H4 (cell line): ENCODE measurements at regions not wholly inside any gene's neighbourhood (a gene's known extent, or its start where the extent isn't known, plus 50 kb on each side); places are given as distances from the start of the nearest gene placed in this dataset.

Source experiments
- DNase-seq: peaks from one replicate; pipeline ENCODE4 v3.0.0-alpha.2; 2015; ENCODE audit warnings: low spot score

- no peak for DNase-seq
These were observed 1696.0 kb upstream of the WWC1 start for GRCh38 chr5:166595274-166595951.

DNA sequence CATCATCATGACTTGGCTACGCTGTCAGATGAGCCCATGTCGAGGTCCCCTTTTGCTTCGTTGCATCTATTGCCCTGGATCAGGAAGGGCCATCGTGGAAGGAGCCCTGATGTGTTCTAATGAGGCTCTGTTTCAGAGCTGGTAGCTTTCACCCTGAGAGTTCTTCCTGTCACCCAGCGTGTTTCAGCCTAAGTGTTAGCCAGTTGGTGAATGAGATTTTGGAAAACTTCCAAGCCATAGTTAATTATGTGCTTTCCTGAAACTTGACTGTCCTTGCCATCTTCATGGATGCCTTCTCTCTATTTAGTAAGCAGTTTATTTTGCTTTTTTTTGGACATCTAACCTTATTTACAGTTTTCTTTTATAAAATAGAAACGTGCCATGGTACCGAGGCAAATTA lies 1695.4 kb upstream of the WWC1 start:
- DNase-seq, result no peak

GRCh38 chr5:166602271-166602670 lies 1689.2 kb upstream of the WWC1 start:
- no peak for DNase-seq

- DNase-seq, result no peak
These were observed 1673.9 kb upstream of the WWC1 start for GRCh38 chr5:166617507-166617906.

- no peak for DNase-seq
These were observed 1672.9 kb upstream of the WWC1 start for GRCh38 chr5:166618526-166618925.

DNA sequence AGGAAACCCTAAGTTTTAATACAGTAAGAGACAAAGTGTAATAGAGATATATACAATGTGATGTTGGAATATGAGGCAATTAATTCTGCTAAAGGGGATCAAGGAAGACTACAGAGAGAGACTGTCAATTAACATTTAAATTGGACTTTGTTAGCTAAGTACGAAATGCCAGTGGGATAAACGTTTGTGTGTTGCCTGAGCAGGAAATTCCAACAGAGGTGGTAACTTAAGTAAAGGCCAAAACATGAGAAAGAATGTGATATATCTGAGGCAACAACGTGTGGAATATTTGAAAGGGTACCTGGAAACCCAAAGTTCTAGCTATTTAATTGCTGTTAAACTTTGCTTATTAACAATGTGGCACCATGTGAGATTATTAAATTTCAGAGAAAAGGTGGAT lies 1666.9 kb upstream of the WWC1 start:
- DNase-seq, result no peak

GRCh38 chr5:166625210-166625865 lies 1666.1 kb upstream of the WWC1 start:
- DNase-seq, result no peak

GRCh38 chr5:166637295-166637694 lies 1654.2 kb upstream of the WWC1 start:
- DNase-seq, result no peak

- no peak for DNase-seq
These were observed 1652.3 kb upstream of the WWC1 start for GRCh38 chr5:166639151-166639550.

GRCh38 chr5:166640136-166640535 lies 1651.3 kb upstream of the WWC1 start:
- peak; percentile 42 for DNase-seq

- no peak for DNase-seq
These were observed 1642.7 kb upstream of the WWC1 start for GRCh38 chr5:166648736-166649135.

DNA sequence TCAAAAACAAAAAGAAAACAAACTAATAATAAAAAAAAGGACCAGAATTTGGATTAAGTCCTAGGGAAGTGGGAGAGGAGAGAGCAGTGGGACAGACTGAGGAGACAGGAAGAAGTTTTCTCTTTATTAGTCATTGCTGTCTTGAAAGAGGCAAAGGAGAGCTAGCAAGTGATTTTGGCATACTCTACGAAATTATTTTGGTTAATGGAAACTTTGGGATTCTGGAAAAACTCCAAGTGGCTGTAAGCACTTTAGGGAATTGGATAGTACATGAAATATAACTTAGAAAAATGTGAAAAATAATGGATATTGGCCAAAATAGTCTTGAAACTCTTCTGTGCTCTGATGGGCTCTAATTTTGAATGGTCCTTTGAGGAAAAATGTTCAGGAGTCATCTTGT lies 1641.8 kb upstream of the WWC1 start:
- no peak for DNase-seq

DNA sequence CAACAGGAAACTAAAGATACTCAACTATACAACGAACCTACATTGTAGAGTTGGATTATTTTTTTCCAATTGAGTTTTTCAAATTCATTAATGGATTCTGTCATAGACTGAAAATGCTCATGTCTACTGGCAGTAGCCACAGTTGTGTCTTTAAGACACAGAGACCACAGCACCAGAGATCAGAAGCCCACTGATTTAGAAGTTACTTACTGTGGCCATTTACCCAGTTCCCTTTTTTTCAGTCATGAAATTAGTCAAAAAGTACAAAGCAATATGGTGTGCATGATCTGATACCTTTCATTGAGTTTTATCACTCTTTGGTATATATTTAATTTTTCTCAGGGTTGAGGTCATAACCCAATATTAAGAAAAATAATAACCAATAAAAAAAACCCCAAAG lies 1640.2 kb upstream of the WWC1 start:
- no peak for DNase-seq

DNA sequence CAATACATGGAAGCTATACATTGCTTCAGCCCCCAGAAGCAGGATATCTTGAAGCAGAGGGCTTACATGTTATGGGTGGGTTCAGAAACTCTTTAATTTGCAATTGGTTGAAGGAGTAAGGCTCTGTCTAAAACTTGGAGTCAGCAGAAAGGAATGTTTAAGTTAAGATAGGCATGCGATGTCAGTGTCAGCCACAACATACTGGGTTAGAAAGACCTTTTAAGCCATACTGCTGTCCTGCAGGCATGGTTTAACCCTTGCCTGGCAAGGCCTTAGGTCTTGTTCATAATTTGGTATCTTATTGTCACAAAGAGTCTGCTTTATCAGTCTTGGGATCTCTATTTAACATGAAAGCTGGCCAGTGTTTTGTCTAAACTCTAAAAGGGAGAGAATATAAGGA lies 1619.6 kb upstream of the WWC1 start:
- no peak for DNase-seq

- DNase-seq, result no peak
These were observed 1619.0 kb upstream of the WWC1 start for GRCh38 chr5:166672431-166672830.

- no peak for DNase-seq
These were observed 1613.6 kb upstream of the WWC1 start for GRCh38 chr5:166677891-166678290.

- no peak for DNase-seq
These were observed 1612.1 kb upstream of the WWC1 start for GRCh38 chr5:166679331-166679730.

DNA sequence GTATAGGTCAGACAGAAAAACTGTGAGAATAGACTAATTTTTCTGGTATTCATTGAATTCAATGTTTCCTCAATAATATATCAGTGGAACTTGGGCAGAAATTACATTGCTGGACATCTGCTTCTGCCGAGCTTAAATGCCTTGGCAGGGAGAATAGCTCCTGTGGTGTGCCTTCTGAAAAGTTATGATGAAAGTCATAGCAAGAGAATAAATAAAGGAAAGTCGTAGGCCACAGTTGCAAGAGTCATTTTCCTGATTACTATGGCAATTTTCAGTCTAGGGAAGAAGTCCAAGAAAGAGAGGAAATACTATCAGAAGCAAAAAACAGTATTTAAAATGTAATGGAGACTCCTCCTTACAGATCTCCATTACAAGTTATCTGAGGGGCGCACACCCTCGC lies 1596.1 kb upstream of the WWC1 start:
- DNase-seq, result no peak

- no peak for DNase-seq
These were observed 1583.2 kb upstream of the WWC1 start for GRCh38 chr5:166708291-166708690.

DNA sequence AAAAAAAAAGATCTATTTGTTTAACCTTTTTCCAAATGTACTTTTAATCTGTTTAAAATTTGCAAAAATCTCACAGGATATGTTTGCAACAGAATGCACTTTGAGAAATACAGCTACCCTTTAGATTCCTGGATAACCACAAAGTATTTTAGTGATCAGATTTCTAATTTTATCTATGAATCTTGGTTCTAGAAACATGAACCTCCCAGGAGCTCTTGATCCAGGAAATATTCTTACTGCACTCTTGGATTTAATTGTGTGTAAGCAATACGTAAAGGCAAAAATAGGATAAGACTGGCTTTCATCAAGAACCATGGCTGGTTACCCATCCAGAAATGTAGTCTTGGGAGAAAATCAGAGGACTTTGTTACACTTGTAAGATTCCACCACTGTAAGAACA lies 1581.8 kb upstream of the WWC1 start:
- no peak for DNase-seq

GRCh38 chr5:166710271-166710670 lies 1581.2 kb upstream of the WWC1 start:
- peak; percentile 12 for DNase-seq

- no peak for DNase-seq
These were observed 1578.8 kb upstream of the WWC1 start for GRCh38 chr5:166712447-166713185.

DNA sequence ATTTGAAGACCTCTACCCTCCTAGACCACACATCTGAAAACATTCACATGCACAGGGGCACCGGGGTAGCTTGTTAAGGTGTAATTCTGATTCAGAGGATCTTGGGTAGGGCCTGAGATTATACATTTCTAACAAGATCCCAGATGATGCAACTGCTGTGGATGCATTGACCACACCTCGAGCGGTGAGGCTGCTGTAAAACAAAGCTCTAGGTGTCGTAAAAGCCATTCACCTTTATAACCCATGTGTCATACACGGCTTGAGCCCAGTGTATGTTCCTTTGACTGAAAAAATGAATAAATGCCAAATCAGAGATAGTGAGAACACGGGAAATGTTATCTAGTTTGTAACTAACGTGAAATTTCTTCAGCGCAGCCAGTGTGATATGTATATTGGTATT lies 1578.2 kb upstream of the WWC1 start:
- no peak for DNase-seq
